B cell (primary cell): ENCODE measurements at regions not wholly inside any gene's neighbourhood (a gene's known extent, or its start where the extent isn't known, plus 50 kb on each side); places are given as distances from the start of the nearest gene placed in this dataset.

ENCODE experiments used
- CTCF ChIP-seq: fragments of 200-600 bp; IDR thresholded peaks from one replicate; pipeline ENCODE4 v1.8.0; 2022; ENCODE audit warnings: antibody characterized with exemption, mild to moderate bottlenecking
- EZH2 ChIP-seq: IDR thresholded peaks from 2 replicates; pipeline ENCODE4 v1.6.1; 2012; ENCODE audit warnings: borderline replicate concordance, low read depth, mild to moderate bottlenecking, moderate library complexity, low read length; ENCODE audit not compliant: insufficient read depth, poor library complexity, severe bottlenecking

GRCh38 chr21:19322360-19322759 is 918.8 kb upstream of the TMPRSS15 start:
- TF ChIP-seq EZH2 (no peak), CTCF (no peak)
